ENCODE measurements at regions not wholly inside any gene's neighbourhood (a gene's known extent, or its start where the extent isn't known, plus 50 kb on each side); places are given as distances from the start of the nearest gene placed in this dataset.

DNA sequence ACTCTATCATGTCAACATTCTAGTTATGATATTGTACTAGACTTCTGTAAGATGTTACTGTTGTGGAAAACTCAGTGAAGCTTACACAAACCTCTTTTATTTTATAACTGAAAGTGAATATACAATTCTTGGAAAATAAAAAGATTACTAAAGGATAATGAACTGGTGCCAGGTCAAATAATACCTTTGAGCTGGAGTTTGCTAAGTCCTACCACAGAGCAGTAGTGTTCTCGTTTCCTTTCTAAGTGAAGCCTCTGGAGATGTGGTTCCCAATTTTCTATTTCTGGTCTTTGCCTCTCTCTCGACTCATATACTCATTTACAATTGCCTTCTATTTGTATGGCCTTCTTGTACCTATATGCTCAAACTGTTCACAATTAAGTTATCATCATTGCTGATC lies 942.9 kb downstream of the SQOR start:
- TF ChIP-seq, protein P1, sequence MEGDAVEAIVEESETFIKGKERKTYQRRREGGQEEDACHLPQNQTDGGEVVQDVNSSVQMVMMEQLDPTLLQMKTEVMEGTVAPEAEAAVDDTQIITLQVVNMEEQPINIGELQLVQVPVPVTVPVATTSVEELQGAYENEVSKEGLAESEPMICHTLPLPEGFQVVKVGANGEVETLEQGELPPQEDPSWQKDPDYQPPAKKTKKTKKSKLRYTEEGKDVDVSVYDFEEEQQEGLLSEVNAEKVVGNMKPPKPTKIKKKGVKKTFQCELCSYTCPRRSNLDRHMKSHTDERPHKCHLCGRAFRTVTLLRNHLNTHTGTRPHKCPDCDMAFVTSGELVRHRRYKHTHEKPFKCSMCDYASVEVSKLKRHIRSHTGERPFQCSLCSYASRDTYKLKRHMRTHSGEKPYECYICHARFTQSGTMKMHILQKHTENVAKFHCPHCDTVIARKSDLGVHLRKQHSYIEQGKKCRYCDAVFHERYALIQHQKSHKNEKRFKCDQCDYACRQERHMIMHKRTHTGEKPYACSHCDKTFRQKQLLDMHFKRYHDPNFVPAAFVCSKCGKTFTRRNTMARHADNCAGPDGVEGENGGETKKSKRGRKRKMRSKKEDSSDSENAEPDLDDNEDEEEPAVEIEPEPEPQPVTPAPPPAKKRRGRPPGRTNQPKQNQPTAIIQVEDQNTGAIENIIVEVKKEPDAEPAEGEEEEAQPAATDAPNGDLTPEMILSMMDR (IDR thresholded peaks at IDR 0.05; ENCODE audit: low read depth, low read length, missing input control) = no peak
- TF ChIP-seq RAD21 (IDR thresholded peaks at IDR 0.05) (peak; percentile 22 to 31), SP1 (IDR thresholded peaks at IDR 0.05) (peak; percentile 54), EGR1 (IDR thresholded peaks at IDR 0.05; ENCODE audit: low read depth in 2 of 2) (no peak), YY1 (IDR thresholded peaks at IDR 0.05) (no peak), TAF1 (conservative IDR thresholded peaks at IDR 0.05) (no peak), JUND (IDR thresholded peaks at IDR 0.05) (no peak), NR2F2 (IDR thresholded peaks at IDR 0.05) (no peak), FOXA1 (IDR thresholded peaks at IDR 0.05) (no peak)
- TF ChIP-seq, protein P2, sequence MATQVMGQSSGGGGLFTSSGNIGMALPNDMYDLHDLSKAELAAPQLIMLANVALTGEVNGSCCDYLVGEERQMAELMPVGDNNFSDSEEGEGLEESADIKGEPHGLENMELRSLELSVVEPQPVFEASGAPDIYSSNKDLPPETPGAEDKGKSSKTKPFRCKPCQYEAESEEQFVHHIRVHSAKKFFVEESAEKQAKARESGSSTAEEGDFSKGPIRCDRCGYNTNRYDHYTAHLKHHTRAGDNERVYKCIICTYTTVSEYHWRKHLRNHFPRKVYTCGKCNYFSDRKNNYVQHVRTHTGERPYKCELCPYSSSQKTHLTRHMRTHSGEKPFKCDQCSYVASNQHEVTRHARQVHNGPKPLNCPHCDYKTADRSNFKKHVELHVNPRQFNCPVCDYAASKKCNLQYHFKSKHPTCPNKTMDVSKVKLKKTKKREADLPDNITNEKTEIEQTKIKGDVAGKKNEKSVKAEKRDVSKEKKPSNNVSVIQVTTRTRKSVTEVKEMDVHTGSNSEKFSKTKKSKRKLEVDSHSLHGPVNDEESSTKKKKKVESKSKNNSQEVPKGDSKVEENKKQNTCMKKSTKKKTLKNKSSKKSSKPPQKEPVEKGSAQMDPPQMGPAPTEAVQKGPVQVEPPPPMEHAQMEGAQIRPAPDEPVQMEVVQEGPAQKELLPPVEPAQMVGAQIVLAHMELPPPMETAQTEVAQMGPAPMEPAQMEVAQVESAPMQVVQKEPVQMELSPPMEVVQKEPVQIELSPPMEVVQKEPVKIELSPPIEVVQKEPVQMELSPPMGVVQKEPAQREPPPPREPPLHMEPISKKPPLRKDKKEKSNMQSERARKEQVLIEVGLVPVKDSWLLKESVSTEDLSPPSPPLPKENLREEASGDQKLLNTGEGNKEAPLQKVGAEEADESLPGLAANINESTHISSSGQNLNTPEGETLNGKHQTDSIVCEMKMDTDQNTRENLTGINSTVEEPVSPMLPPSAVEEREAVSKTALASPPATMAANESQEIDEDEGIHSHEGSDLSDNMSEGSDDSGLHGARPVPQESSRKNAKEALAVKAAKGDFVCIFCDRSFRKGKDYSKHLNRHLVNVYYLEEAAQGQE (IDR thresholded peaks at IDR 0.05) = no peak
- TF ChIP-seq, protein P3, sequence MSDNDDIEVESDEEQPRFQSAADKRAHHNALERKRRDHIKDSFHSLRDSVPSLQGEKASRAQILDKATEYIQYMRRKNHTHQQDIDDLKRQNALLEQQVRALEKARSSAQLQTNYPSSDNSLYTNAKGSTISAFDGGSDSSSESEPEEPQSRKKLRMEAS (IDR thresholded peaks at IDR 0.05) = no peak
- TF ChIP-seq, protein P4, sequence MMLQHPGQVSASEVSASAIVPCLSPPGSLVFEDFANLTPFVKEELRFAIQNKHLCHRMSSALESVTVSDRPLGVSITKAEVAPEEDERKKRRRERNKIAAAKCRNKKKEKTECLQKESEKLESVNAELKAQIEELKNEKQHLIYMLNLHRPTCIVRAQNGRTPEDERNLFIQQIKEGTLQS (IDR thresholded peaks at IDR 0.05) = no peak
- TF ChIP-seq, protein P5, sequence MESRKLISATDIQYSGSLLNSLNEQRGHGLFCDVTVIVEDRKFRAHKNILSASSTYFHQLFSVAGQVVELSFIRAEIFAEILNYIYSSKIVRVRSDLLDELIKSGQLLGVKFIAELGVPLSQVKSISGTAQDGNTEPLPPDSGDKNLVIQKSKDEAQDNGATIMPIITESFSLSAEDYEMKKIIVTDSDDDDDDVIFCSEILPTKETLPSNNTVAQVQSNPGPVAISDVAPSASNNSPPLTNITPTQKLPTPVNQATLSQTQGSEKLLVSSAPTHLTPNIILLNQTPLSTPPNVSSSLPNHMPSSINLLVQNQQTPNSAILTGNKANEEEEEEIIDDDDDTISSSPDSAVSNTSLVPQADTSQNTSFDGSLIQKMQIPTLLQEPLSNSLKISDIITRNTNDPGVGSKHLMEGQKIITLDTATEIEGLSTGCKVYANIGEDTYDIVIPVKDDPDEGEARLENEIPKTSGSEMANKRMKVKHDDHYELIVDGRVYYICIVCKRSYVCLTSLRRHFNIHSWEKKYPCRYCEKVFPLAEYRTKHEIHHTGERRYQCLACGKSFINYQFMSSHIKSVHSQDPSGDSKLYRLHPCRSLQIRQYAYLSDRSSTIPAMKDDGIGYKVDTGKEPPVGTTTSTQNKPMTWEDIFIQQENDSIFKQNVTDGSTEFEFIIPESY (IDR thresholded peaks at IDR 0.05) = no peak
